Testis (tissue), 2 donors: ENCODE measurements at regions not wholly inside any gene's neighbourhood (a gene's known extent, or its start where the extent isn't known, plus 50 kb on each side); places are given as distances from the start of the nearest gene placed in this dataset.

Experiments used
- DNase-seq: peaks from one replicate; pipeline ENCODE4 v3.0.0-alpha.2; 2019
- H3K27ac ChIP-seq, 2 donors: fragments of 200-600 bp; sonication (generic); one replicate each; pipeline ENCODE4 v1.5.1; 2019
- H3K27me3 ChIP-seq: fragments of 200-600 bp; sonication (generic); one replicate; pipeline ENCODE4 v1.5.1; 2019
- H3K36me3 ChIP-seq: fragments of 200-600 bp; sonication (generic); one replicate; pipeline ENCODE4 v1.5.1; 2017; ENCODE audit warnings: low read depth; ENCODE audit errors: missing control alignments
- H3K4me1 ChIP-seq: fragments of 200-600 bp; sonication (generic); one replicate; pipeline ENCODE4 v1.5.1; 2019
- H3K4me3 ChIP-seq, 2 donors: fragments of 200-600 bp; sonication (generic); one replicate each; pipeline ENCODE4 v1.5.1; 2017 to 2019
- H3K9me3 ChIP-seq: fragments of 200-600 bp; sonication (generic); one replicate; pipeline ENCODE4 v1.5.1; 2017
- POLR2A ChIP-seq: fragments of 450-650 bp; IDR thresholded peaks from one replicate; pipeline ENCODE4 v1.6.1; 2017; ENCODE audit warnings: antibody characterized with exemption, mild to moderate bottlenecking, moderate library complexity
- WGBS, 2 donors: methylation state at CpG; one replicate each; pipeline ENCODE4 v1.1.5; 2018; 5-methylcytosine and 5-hydroxymethylcytosine counted together
- intact Hi-C: fragments of 100-400 bp; cut with DNase I; formaldehyde crosslinking; loops from one replicate; pipeline ENCODE4 v1.15.1; 2023; ENCODE audit warnings: low total_unique reads
- TF ChIP-seq, protein P1 (sequence below), 3 experiments: fragments of 450-650 bp in 2 of 3; fragments of 200-600 bp in 1 of 3; sonication (generic) in 1 of 3; IDR thresholded peaks; one replicate each; pipeline ENCODE4 v1.5.1; 2016 to 2019; ENCODE audit warnings: antibody characterized with exemption in 3 of 3, mild to moderate bottlenecking in 2 of 3, moderate library complexity in 1 of 3

DNA sequence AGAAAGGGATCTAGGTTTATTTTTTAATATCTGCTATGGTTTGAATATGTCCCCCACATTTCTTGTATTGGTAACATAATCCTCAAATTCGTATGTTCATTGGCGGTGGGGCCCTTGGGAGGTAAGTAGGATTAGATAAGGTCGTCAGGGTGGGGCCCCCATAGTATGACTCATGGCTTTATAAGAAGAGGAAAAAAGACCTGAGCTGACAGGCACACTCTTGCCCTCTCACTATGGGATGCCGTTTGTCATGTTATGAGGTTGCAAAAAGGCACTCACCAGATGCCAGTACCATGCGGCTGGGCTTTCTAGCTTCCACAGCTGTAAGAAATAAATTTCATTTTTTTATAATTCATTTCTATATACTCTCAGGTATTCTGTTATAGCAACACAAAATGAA lies 67.3 kb upstream of the SGCD start:
- no peak overlapping the region for H3K27ac ChIP-seq
- H3K27me3 ChIP-seq: no peaks in the 10 kb centered on the region
- intact Hi-C loops: no loop called here
- TF ChIP-seq, protein P1, sequence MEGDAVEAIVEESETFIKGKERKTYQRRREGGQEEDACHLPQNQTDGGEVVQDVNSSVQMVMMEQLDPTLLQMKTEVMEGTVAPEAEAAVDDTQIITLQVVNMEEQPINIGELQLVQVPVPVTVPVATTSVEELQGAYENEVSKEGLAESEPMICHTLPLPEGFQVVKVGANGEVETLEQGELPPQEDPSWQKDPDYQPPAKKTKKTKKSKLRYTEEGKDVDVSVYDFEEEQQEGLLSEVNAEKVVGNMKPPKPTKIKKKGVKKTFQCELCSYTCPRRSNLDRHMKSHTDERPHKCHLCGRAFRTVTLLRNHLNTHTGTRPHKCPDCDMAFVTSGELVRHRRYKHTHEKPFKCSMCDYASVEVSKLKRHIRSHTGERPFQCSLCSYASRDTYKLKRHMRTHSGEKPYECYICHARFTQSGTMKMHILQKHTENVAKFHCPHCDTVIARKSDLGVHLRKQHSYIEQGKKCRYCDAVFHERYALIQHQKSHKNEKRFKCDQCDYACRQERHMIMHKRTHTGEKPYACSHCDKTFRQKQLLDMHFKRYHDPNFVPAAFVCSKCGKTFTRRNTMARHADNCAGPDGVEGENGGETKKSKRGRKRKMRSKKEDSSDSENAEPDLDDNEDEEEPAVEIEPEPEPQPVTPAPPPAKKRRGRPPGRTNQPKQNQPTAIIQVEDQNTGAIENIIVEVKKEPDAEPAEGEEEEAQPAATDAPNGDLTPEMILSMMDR (IDR thresholded peaks at IDR 0.05): no peak
- no peak for TF ChIP-seq POLR2A
- no peaks in the 10 kb centered on the region for H3K4me1 ChIP-seq
- DNase-seq: no peak
- WGBS, 2 donors: 59 to 76% methylated on average over 5 of the region's 5 CpGs
- no peaks in the 10 kb centered on the region for H3K9me3 ChIP-seq
- no peaks in the 10 kb centered on the region for H3K36me3 ChIP-seq
- no peak overlapping the region for H3K4me3 ChIP-seq

DNA sequence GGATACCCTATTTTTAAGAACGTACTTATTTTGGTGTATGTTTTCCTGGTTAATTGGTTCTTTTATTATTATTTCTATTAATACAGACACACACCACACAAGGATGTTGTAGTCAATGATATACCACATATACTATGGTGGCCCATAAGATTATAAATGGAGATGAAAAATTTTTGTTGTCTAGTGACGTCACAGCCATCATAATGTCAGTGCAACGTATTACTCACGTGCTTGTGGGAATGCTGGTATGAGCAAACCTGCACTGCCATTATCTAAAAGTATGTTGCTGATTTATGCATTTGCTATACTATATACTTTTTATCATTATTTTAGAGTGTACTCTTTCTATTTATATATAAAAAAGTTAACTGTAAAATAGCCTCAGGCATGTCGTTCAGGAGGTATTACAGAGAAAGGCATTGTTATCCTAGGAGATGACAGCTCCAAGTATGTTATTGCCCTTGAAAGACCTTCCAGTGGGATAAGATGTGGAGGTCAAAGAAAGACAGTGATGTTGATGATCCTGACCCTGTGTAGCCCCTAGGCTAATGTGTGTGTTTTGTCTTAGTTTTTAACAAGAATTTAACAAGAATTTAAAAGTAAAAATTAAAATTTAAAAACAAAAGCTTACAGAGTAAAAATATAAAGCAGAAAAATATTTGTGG lies 65.6 kb upstream of the SGCD start:
- H3K36me3 ChIP-seq: no peaks in the 10 kb centered on the region
- H3K4me1 ChIP-seq: no peaks in the 10 kb centered on the region
- TF ChIP-seq, protein P1 (IDR thresholded peaks at IDR 0.05): no peak
- TF ChIP-seq POLR2A: no peak
- H3K4me3 ChIP-seq: no peak overlapping the region
- 80 to 84% methylated on average over 5 of the region's 5 CpGs for WGBS, 2 donors
- intact Hi-C loops: no loop called here
- no peak overlapping the region for H3K27ac ChIP-seq
- DNase-seq: no peak
- no peaks in the 10 kb centered on the region for H3K27me3 ChIP-seq
- H3K9me3 ChIP-seq: no peaks in the 10 kb centered on the region

DNA sequence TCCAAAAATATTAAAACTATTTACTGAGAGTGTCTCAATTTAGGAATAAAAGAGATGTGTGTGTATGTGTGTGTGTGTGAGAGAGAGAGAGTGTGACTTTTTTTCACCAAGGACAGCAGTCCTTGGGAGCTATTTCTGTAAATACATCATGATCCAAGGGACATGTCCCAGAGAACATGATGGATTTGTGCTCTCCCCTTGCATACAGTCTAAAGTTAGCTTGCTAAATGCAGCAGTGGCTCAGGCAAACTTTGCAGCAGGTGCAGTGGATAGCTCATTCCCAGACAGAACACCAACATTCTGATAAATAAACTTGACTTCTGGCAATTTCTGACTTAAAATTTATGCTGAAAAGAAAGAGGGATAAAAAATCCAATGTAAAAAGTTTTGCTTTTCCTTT lies 55.4 kb upstream of the SGCD start:
- Histone ChIP-seq H3K4me3 (no peak overlapping the region), H3K27me3 (no peaks in the 10 kb centered on the region), H3K27ac (no peak overlapping the region), H3K9me3 (no peaks in the 10 kb centered on the region), H3K4me1 (no peaks in the 10 kb centered on the region), H3K36me3 (no peaks in the 10 kb centered on the region)
- no peak for TF ChIP-seq POLR2A
- TF ChIP-seq, protein P1 (IDR thresholded peaks at IDR 0.05): no peak
- no peak for DNase-seq
- intact Hi-C loops: no loop called here

DNA sequence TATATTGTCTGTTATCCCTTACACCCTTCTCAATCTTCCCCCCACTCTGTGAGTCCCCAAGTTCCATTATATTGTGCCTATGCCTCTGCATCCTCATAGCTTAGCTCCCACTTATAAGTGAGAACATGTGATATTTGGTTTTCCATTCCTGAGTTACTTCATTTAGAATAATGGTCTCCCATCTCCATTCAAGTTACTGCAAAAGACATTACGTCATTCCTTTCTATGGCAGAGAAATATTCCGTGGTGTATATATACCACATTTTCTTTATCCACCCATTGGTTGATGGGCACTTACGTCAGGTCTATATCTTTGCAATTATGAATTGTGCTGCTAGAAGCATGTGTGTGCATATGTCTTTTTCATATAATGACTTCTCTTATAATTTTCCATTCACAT lies 54.8 kb upstream of the SGCD start:
- TF ChIP-seq POLR2A: no peak
- TF ChIP-seq, protein P1 (IDR thresholded peaks at IDR 0.05): no peak
- 89 to 96% methylated on average over 3 of the region's 3 CpGs for WGBS, 2 donors
- Histone ChIP-seq H3K9me3 (no peaks in the 10 kb centered on the region), H3K27me3 (no peaks in the 10 kb centered on the region), H3K36me3 (no peaks in the 10 kb centered on the region), H3K4me1 (no peaks in the 10 kb centered on the region), H3K4me3 (no peak overlapping the region), H3K27ac (no peak overlapping the region)
- intact Hi-C loops: no loop called here
- DNase-seq: no peak

DNA sequence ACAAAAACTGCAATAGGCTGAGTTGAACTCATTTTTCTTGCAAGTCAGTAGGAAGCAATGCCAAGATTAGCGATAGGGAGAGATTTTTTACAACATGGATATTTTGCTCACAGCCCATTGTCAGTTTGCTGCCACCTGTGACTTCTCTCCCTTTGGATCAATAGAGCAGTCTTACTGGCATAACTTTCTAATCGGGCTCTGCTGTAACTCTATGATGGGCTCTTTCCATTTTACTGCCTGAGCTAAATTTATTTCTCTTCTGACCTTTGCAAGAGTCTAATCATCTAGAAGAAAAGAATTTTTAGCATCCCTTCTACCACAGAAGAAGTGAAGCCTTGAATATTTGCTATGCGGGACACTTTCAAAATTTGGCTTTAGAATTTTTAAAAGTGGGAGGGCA lies 53.6 kb upstream of the SGCD start:
- H3K27ac ChIP-seq: no peak overlapping the region
- H3K9me3 ChIP-seq: no peaks in the 10 kb centered on the region
- H3K36me3 ChIP-seq: no peaks in the 10 kb centered on the region
- no peaks in the 10 kb centered on the region for H3K4me1 ChIP-seq
- no peak overlapping the region for H3K4me3 ChIP-seq
- TF ChIP-seq POLR2A: no peak
- TF ChIP-seq, protein P1 (IDR thresholded peaks at IDR 0.05): no peak
- intact Hi-C loops: no loop called here
- 44 to 48% methylated on average over 3 of the region's 3 CpGs for WGBS, 2 donors
- DNase-seq: no peak
- H3K27me3 ChIP-seq: no peaks in the 10 kb centered on the region
